ENCODE measurements at regions not wholly inside any gene's neighbourhood (a gene's known extent, or its start where the extent isn't known, plus 50 kb on each side); places are given as distances from the start of the nearest gene placed in this dataset.
"Not testable (repeated sequence)": the region's sequence is repeated elsewhere in the genome, so short reads cannot be mapped to it uniquely, and the experiment has no call there.

DNA sequence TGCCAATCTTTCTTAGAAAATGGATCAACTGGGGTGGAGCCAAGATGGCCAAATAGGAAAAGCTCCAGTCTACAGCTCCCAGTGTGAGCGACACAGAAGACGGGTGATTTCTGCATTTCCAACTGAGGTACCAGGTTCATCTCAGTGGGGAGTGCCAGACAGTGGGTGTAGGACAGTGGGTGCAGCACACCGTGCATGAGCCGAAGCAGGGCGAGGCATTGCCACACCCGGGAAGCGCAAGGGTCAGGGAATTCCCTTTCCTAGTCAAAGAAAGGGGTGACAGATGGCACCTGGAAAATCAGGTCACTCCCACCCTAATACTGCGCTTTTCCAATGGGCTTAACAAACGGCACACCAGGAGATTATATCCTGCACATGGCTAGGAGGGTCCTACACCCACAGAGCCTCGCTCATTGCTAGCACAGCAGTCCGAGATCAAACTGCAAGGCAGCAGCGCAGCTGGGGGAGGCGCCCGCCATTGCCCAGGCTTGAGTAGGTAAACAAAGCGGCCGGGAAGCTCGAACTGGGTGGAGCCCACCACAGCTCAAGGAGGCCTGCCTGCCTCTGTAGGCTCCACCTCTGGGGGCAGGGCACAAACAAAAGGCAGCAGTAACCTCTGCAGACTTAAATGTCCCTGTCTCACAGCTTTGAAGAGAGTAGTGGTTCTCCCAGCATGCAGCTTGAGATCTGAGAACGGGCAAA is 61.3 kb upstream of the LHFPL2 start:
- 92 to 97% (median 94%) methylated on average over 16 to 18 of the region's 18 CpGs for WGBS, 5 donors
- H3K9me3 ChIP-seq; intact Hi-C loops (cut with DNase I; ENCODE audit: low total_unique reads); H3K4me3 ChIP-seq; DNase-seq; H3K27ac ChIP-seq; H3K4me1 ChIP-seq; H3K27me3 ChIP-seq; H3K36me3 ChIP-seq: not testable (repeated sequence)

DNA sequence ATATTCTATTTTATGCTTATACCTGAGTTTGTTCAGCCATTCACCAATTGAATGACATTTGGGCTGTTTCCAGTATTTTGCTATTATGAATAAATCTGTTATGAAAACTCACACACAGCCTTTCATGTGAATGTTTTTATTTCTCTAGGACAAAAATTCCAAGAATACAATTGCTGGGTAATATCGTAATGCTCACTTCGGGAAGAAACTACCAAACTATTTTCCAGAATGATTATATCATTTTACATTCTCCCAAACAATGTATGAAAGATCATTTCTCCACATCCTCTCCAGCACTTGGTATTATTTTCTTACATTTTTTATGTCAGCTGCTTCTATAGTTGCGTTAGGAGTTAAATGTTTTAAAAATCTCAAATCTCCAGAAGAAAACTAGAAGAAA is 58.3 kb upstream of the LHFPL2 start:
- intact Hi-C loops (cut with DNase I; ENCODE audit: low total_unique reads), result no loop called here

DNA sequence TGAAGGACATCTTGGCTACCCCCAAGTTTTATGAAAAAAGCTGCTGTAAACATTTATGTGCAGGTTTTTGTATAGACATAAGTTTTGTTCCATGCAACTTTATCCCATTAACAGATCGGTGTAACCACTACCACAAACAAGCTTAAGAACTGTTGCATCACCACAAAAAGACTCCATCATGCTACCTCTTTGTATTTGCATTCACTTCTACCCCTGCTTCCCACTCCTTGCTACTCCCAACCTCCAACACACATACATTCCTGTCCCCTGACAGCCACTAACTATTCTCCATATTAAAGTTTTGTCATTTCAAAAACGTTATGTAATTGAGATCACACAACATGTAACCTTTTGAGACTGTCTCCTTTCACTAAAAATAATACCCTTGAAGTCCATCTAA is 57.8 kb upstream of the LHFPL2 start:
- no peak for DNase-seq
- H3K36me3 ChIP-seq, result no peaks in the 10 kb centered on the region
- 62 to 87% (median 74%) methylated on average over 2 of the region's 2 CpGs for WGBS, 5 donors
- no peak for TF ChIP-seq POLR2A (IDR thresholded peaks at IDR 0.05)
- TF ChIP-seq CTCF (IDR thresholded peaks at IDR 0.05), result no peak
- H3K4me3 ChIP-seq, result no peak overlapping the region
- intact Hi-C loops (cut with DNase I; ENCODE audit: low total_unique reads), result no loop called here
- no peaks in the 10 kb centered on the region for H3K9me3 ChIP-seq
- H3K27me3 ChIP-seq, result no peaks in the 10 kb centered on the region
- H3K27ac ChIP-seq, result no peak overlapping the region
- peaks cover 0 to 11% (median 6%) of the 10 kb centered on the region in 4 donors for H3K4me1 ChIP-seq

More for the DNA sequence above, 58.3 kb upstream of the LHFPL2 start:
- TF ChIP-seq POLR2A (IDR thresholded peaks at IDR 0.05) (no peak), CTCF (IDR thresholded peaks at IDR 0.05) (no peak), POLR2AphosphoS5 (IDR thresholded peaks at IDR 0.05) (no peak), EP300 (IDR thresholded peaks at IDR 0.05) (no peak)
- Histone ChIP-seq H3K9me3 (no peaks in the 10 kb centered on the region), H3K27ac (no peak overlapping the region), H3K27me3 (no peaks in the 10 kb centered on the region), H3K4me1 (peaks cover 0 to 7% (median 1%) of the 10 kb centered on the region in 4 donors), H3K36me3 (no peaks in the 10 kb centered on the region), H3K4me3 (no peak overlapping the region)
- DNase-seq, result no peak
- WGBS, 5 donors, result 73 to 89% (median 83%) methylated on average over 3 of the region's 3 CpGs

- no peaks in the 10 kb centered on the region for H3K9me3 ChIP-seq
- TF ChIP-seq POLR2A (IDR thresholded peaks at IDR 0.05) (no peak), POLR2AphosphoS5 (IDR thresholded peaks at IDR 0.05) (no peak), EP300 (IDR thresholded peaks at IDR 0.05) (no peak), CTCF (IDR thresholded peaks at IDR 0.05) (no peak)
- H3K4me3 ChIP-seq, result no peak overlapping the region
- 81 to 90% (median 88%) methylated on average over 3 of the region's 3 CpGs for WGBS, 5 donors
- H3K27ac ChIP-seq, result no peak overlapping the region
- H3K4me1 ChIP-seq, result peaks cover 0 to 17% (median 8%) of the 10 kb centered on the region in 4 donors
- intact Hi-C loops (cut with DNase I; ENCODE audit: low total_unique reads), result no loop called here
- no peaks in the 10 kb centered on the region for H3K36me3 ChIP-seq
- H3K27me3 ChIP-seq, result no peaks in the 10 kb centered on the region
- no peak for DNase-seq
These were observed 57.3 kb upstream of the LHFPL2 start for GRCh38 chr5:78705826-78706225.

DNA sequence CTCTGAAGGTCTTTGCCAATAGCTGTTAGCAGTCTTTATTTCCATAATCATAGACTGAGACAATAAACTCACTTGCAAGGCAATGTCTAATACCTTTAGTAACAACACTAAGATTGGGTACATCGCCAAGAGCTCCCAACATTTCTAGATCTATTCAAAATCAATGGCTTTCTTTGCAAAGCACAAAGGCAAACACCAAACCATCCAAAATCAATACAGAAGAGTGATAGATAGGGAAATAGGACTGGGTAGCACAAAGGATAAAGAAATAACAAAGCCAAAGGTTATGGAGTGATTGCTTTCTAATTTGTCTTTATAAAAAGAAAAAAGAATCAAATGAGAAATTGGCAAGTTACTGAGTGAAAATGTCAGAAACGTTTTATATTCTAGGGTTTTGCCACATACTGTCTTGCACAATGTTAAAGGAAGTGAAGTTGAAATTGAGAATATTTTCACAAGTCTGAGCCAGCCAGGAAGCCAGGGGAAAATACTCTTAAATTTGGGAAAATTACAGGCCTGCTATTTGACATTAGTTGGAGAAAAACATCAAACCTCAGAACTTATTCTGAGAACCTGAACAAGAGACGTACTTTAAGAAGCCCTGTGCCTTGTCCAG is 53.3 kb upstream of the LHFPL2 start:
- 39 to 56% (median 44%) methylated on average over 3 of the region's 3 CpGs for WGBS, 5 donors
- peaks cover 8 to 27% (median 13%) of the 10 kb centered on the region in 4 donors for H3K4me1 ChIP-seq
- intact Hi-C loops (cut with DNase I; ENCODE audit: low total_unique reads), result no loop called here
- H3K4me3 ChIP-seq, result no peak overlapping the region
- TF ChIP-seq POLR2A (IDR thresholded peaks at IDR 0.05), result no peak
- TF ChIP-seq CTCF (IDR thresholded peaks at IDR 0.05), result no peak
- TF ChIP-seq EP300 (IDR thresholded peaks at IDR 0.05), result no peak
- no peak for TF ChIP-seq POLR2AphosphoS5 (IDR thresholded peaks at IDR 0.05)
- peak overlapping the region in 1 of 5 donors; percentile 6 for H3K27ac ChIP-seq
- no peaks in the 10 kb centered on the region for H3K9me3 ChIP-seq
- H3K36me3 ChIP-seq, result no peaks in the 10 kb centered on the region
- no peak for DNase-seq
- no peaks in the 10 kb centered on the region for H3K27me3 ChIP-seq

Measured in stomach (tissue), 8 donors.